B cell (primary cell): ENCODE measurements at regions not wholly inside any gene's neighbourhood (a gene's known extent, or its start where the extent isn't known, plus 50 kb on each side); places are given as distances from the start of the nearest gene placed in this dataset.

Experiments
- CTCF ChIP-seq: fragments of 200-600 bp; IDR thresholded peaks from one replicate; pipeline ENCODE4 v1.8.0; 2022; ENCODE audit warnings: antibody characterized with exemption, mild to moderate bottlenecking
- EZH2 ChIP-seq: IDR thresholded peaks from 2 replicates; pipeline ENCODE4 v1.6.1; 2012; ENCODE audit warnings: borderline replicate concordance, low read depth, mild to moderate bottlenecking, moderate library complexity, low read length; ENCODE audit not compliant: insufficient read depth, poor library complexity, severe bottlenecking

DNA sequence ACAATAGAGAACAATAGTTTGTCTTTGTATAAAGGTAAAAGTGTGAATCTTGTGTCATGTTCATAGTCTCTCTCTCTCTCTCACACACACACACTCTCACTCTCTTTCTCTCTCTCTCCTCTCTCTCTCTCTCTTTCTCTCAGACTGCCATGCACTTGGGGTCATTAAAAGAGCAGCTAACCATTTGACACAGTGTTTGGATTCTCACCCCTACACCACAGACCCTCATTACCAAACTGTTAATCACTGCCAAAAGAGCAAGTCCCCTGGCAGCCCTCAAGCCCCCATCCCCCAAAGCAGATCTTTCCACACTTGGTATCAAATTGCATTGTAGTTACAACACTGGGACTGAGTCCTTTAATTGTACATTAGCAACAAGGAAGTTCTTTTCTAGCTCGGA, 305.8 kb upstream of the RSPO3 start:
- TF ChIP-seq CTCF (no peak), EZH2 (no peak)
